ENCODE measurements at regions not wholly inside any gene's neighbourhood (a gene's known extent, or its start where the extent isn't known, plus 50 kb on each side); places are given as distances from the start of the nearest gene placed in this dataset.
"Not testable (repeated sequence)": the region's sequence is repeated elsewhere in the genome, so short reads cannot be mapped to it uniquely, and the experiment has no call there.

DNA sequence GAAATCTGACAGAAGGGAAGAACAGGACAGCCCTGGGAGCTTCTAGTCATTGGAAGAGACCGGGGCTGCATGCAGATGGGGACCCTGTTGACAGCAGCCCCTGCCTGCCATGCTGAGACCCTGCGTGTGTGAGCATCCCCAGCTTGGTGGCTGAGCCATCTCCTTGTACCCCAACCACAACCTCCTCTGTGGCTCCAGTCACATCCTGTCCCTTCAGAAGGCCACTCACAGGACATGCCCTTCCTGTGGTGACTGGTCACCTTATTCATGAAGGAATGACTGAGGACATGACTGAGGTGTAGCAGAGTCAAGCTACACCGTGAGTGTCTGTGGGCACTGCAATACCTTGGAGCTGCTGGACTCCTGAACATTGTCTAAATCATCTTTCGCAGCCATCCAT, 141.8 kb upstream of the ERRFI1 start:
- no peak for DNase-seq

DNA sequence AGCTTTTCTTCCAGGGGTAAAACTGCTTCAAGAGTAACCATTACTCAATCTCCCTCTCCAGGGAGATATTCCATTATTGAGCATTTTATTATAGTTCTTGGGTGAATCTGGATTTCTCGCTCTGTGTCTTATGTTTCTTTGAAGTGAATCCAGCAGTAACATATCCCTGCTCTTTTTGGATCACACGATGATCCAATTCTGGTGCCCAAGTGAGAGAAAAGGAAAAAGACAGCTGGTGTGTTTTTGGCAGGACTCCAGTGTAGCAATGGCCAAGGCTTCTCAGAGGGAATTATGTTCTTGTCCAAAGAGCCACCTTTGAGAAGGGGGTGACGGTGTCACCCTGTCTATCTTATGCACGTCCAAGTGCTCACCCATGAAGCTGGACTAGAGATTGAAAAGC, 140.3 kb upstream of the ERRFI1 start:
- DNase-seq, result no peak

DNA sequence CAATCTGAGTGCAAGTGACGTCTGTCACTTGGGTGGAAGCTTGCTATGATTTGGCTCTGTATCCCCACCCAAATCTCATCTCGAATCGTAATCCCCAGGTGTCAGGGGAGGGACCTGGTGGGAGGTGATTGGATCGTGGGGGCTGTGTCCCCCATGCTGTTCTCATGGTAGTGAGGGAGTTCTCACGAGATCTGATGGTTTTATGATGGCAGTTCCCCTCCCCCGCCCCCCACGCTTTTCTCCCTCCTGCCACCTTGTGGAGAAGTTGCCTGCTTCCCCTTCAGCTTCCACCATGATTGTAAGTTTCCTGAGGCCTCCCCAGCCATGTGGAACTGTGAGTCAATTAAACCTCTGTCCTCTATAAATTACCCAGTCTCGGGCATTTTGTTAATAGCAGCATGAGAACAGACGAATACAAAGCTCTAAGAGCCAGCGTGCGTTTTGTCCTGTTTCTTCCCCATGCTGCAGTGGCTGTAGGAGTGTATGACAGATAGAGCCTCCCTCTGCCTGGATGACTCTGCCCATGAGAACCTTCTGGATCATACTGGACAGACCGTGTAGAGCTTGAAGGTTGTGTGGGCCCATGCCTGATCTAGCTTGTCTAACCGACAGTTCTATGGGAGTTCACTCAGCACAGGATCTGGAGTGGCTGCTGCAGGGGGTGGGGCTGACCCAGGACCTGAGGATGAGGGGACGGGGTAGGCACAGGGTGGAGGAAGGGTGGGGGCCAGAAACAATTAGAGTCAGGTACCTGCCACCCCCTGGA, 139.7 kb upstream of the ERRFI1 start:
- DNase-seq, result no peak

DNA sequence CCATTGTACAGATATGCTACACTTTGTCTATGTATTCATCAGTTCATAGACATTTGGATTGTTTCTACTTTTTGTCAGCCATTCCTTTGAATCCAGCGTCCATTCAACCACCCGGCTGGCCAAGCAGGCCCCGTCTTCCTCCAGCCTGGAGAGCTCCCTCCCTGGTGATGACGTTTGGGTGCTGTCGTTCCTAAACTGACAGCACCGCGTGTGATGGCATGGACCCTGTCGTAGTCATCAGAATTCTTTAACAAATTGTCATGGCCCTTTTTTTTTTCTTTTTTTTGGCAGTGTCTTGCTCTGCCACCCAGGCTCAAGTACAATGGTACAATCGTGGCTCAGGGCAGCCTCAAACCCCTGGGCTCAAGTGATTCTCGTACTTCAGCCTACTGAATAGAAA, 138.6 kb upstream of the ERRFI1 start:
- DNase-seq, result no peak

DNA sequence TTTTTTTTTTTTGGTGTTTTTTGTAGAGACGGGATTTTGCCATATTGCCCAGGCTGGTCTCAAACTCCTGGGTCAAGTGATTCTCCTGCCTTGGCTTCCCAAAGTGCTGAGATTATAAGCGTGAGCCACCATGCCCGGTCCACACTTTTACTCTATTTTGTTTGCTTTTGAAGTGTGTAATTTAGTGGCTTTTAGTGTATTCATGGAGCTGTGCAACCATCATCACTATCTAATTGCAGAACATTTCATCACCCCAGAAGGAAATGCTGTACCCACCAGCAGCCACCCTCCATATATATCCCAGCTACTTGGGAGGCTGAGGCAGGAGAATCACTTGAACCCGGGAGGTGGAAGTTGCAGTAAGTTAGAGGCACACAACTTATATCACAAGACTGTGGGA, 136.9 kb upstream of the ERRFI1 start:
- DNase-seq, result no peak

DNA sequence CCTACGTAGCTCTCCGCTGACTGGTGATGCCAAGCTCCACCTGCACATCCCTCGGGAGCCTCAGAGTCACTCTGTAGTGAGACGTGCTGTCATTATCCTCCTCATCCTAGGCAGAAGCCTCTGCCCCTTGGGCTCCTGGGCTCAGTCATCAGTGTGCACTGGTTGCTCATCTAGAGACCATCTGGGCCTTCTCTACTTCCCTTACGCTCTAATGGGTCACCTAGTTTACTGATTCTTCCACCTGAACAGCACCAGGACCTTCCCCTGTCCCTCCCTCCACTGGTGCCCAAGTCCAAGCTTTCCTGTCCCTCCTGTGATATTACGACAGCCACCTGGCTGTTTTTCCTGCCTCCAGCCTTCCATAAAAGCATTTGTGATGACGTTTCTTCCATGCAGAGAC, 136.1 kb upstream of the ERRFI1 start:
- no peak for DNase-seq

DNA sequence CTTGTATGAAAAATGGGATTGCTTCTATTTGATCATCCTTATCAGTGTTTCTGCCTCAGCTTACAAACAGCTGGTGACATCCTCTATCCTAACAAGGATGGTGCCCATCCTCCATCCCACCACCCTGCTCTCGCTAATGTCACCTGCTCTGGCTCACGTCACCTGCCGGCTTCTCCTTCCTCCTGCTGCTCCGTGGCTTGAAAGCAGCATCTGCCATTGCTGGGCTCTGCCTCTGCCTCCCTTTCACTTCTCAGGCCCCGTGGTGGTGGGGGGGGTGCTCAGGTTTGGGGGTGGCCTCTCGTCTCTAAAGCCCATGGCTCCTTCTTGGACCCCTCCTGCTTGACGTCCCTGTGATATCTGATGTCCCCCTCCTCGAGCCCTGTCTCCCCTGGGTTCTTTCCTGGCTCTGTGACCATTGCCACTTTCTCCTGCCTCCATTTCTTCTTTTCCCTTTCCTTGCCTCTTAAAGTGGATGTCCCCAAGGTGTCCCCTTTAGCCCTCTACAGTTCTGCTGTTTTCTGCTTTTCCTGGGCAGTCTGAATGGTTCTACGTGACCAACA, 135.5 kb upstream of the ERRFI1 start:
- peak; percentile 84 to 94 for DNase-seq

DNA sequence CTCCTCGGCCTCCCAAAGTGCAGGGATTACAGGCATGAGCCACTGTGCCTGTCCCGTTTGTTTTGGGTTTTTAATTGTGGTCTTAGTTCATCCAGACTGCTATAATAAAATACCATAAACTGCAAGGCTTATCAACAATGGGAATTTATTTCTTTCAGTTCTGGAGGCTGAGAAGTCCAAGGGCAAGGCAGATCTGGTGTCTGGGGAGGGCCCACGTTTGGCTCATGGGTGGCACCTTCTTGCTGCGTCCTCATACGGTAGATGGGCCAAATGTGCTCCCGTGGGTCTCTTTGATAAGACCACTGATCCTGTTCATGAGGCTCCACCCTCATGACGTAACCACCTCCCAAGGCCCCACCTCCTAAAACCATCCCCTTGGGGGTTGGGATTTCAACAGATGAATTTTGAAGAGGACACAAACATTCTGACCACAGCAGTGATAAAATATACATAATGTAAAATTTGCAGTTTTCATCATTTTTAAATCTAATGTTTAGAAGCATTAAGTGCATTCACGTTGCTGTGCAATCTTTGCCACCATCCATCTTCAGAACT, 133.4 kb upstream of the ERRFI1 start:
- no peak for DNase-seq

DNA sequence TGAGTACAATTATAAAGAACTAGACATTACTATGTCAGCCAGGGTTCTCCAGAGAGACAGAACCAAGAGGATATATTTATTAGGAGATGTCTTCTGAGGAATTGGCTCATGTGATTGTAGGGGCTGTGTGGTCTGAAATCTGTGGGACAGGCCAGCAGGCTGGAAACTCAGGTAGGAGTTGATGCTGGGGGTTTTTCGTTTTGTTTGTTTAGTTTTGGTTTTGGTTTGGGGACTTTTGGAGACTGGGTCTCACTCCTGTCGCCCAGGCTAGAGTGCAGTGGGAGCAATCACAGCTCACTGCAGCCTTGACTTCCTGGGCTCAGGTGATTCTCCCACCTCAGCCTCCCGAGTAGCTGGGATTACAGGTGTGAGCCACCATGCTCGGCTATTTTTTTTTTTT, 132.9 kb upstream of the ERRFI1 start:
- DNase-seq, result no peak

DNA sequence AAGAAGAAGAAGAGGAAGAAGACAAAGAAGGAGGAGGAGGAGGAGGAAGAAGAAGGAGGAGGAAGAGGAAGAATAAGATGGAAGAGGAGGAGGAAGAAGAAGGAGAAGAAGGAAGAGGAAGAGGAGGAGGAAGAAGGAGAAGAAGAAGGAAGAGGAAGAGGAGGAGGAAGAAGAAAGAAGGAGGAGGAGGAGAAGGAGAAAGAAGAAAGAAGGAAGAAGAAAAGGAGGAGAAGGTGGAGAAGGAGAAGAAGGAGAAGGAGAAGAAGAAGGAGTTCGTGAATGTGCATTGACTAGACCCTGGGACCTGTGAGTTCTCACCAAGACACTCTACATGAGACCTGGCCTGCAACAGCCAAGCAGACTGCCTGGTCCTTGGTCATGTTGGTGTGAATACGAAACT, 131.7 kb upstream of the ERRFI1 start:
- DNase-seq, result no peak

DNA sequence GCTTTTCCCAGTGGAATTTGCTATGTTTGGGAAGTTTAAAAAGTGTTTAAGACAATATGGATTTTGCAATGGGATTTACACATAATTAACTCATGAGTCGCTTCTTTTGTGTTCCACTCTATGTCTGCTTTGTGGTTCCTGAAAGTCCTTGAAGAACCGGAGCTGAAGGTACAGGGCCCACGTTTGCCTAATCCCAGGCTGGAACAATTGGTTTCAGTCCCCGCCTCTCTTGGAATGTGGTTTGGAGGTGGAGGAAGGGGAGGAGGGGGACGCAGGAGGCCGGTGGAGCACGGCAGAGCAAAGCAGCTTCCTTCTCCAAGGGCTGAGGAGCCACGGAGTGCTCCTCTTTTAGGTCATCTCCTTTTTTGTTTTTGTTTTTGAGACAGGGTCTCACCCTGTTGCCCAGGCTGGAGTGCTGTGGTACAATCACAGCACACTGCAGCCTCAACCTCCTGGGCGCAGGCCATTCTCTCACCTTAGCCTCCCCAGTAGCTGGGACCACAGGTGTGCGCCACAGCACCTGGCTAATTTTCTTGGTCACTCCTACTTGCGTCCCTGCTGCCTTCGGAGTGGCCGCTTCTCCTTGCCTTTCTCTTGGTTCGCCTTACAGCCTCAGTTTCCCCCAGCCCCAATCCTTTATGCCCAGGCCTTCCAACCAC, 129.5 kb upstream of the ERRFI1 start:
- no peak for DNase-seq

DNA sequence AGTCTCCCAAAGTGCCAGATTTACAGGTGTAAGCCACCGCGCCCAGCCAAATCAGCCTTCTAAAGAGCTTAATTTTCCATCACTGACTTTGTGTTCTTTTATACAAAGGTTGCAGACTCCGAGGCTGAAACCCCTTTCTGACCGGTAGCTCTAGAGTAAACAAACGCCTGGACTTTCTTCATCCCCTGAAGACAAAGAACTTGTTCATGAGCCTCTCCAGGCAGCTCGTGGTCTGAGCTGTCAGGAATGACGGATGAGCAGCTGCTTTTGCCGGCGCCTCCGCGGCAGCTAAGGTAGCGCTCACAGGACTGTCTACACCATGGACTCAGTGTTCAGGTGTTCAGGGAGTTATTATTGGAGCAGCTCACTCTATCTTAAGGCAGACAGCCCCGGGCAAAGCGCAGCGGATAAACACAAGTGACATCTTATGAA, 128.5 kb upstream of the ERRFI1 start:
- DNase-seq, result no peak

DNA sequence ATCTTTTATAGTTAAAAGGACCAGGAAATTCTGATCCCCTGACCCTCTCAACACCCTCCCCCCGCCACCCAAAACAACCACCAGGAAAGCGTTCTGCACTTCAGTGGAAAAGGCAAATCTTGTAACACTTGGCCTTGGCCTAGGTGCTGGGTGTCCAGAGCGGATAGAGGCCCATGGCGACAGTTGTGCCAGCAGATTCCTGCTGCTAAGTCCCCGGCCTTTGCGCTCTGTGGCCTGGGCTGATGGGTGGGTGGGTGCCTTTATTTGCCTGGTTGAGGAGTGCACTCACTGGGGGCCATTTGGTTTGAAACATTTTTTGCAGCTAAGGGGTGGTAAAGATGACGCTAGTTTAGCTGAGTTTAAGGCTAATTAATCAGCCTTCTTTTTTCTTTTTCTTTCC, 127.9 kb upstream of the ERRFI1 start:
- no peak for DNase-seq

DNA sequence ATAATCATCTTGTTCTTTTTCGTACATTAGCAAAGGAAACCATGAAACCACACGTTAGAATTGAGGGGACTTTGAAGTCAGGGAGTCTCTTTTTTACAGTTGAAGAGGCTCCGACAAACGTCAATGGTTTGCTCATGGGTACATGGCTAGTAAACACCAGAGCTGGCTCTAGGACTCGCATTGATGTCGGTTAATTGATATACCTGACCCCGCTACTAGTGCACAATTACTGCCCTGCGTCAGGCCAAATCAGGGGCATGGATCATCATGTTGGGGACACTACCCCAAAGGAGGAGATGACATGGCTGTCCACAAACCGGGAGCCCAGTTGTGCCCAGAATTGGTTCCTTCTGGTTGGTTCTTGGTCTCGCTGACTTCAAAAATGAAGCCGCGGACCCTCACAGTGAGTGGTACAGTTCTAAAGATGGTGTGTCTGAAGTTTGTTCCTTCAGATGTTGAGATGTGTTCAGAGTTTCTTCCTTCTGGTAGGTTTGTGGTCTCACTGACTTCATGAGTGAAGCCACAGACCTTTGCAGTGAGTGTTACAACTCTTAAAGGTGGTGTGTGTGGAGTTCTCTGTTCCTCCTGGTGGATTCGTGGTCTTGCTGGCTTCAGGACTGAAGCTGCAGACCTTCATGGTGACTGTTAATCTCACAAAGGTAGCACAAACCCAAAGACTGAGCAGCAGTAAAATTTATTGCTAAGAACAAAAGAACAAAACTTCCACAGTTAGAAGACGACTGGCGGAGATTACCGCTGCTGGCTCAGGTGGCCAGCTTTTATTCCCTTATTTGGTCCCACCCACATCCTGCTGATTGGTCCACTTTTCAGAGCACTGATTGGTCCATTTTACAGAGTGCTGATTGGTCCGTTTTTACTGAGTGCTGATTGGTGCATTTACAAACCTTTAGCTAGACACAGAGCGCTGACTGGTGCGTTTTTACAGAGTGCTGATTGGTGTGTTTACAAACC, 126.9 kb upstream of the ERRFI1 start:
- DNase-seq, result no peak

DNA sequence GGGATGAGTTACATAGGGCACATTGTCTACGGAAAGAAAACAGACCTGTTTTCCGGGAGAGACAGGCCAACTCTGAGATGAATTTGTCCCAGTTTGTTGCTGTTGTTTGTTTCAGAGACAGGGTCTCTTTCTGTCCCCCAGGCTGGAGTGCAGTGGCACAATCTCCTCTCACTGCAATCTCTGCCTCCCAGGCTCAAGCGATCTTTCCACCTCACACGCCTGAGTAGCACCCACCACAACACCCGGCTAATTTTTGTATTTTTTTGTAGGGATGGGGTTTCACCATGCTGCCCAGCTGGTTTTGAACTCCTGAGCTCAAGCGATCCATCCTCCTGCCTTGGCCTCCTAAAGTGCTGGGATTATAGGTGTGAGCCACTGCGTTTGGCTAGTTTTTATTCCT, 125.5 kb upstream of the ERRFI1 start:
- DNase-seq, result no peak

DNA sequence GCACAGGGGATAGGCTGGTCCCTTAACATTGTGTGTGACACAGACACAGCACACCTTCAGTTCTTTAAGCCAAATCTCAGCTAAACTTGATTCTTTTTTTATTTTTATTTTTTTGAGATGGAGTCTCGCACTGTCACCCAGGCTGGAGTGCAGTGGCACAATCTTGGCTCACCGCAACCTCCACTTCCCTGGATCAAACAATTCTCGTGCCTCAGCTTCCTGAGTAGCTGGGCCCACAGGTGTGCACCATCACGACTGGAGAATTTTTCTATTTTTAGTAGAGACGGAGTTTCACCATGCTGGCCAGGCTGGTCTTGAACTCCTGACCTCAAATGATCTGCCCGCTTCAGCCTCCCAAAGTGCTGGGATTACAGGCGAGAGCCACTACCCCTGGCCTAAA, 123.6 kb upstream of the ERRFI1 start:
- DNase-seq, result not testable (repeated sequence)

DNA sequence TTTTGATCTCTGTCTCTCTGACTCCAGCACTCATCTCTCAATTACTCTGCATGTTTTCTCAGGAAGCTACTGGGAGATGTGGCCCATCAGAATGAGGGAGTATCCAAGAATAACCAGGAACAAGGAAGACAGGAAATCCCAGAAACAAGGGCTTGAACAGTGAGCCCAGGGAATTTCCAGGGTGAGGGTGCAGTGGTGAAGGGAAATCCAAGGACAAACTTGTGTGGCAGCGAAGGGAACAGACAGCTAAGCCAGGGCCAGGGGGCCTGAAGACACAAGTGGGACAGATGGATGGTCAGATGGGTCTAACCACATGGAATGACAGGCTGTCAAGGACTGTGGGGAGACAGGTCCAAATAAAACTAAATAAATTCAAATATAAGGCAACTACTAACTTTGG, 121.8 kb upstream of the ERRFI1 start:
- no peak for DNase-seq

DNA sequence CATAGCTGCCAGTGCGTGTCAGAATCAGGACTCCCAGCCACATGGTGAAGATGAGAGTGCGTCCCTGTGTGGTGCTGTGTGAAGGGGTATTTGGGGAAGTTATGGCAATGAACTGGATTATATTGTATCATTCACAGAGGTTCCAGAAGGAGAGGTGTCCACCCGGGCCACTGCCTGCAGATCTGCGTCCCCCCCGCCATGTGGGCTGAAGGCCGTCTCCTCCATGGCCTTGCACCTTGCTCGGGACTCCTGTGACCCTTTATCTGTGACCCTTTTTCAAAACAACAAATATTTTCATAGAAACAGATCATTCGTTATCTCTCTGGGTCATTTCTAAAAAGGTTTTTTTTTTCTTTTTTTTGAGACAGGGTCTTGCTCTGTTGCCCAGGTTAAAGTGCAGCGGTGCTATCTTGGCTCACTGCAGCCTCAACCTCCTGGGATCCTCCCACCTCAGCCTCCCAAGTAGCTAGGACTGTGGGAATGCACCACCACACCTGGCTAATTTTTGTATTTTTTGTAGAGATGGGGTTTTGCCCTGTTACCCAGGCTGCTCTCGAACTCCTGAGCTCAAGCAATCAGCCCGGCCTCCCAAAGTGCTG, 120.2 kb upstream of the ERRFI1 start:
- DNase-seq, result no peak

DNA sequence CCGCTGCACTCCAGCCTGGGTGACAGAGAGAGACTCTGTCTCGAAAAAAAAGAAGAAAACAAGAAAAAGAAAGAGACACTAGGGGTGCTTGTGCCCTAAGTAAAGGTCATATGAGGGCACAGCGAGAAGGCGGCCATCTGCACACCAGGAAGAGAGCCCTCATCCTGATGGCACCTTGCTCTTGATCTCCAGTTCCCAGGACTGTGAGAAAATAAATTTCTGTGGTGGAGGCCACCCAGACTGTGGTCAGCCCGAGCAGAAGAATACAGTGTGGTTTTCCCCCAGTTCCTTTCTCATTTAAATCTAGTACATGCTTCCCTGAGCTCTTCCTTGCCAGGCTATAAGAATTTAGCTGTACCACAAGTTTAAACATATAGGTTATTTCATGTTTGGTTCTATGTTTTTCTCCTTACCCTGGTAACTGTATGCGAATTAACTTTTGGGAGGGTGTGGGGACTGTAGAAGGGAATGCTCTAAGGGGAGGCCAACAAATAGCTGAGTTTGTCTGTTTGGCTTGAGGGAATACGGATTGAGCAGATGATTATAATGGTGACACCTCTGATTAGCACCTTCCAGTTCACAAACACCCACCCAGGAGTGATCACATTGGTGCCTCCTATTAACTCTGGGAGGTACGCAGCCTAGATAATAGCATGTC, 119.6 kb upstream of the ERRFI1 start:
- DNase-seq, result no peak

DNA sequence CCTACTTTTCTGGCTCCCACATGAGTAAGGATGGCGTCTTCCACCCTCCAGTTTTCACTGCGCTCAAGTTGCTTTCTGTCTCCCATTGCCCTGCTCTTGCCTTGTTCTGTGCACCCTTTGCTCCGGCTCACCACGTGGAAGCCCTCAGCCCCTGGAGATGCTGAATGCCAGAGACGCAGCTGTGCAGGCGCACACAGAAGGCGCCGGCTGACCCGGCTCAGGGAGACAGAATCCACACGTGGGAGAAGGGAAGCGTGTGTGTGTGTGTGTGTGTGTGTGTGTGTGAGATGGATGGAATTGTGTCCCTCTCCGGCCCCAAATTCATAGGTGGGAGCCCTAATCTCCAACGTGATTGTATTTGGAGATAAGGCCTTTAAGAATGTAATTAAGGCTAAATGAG, 118.2 kb upstream of the ERRFI1 start:
- DNase-seq, result no peak

DNA sequence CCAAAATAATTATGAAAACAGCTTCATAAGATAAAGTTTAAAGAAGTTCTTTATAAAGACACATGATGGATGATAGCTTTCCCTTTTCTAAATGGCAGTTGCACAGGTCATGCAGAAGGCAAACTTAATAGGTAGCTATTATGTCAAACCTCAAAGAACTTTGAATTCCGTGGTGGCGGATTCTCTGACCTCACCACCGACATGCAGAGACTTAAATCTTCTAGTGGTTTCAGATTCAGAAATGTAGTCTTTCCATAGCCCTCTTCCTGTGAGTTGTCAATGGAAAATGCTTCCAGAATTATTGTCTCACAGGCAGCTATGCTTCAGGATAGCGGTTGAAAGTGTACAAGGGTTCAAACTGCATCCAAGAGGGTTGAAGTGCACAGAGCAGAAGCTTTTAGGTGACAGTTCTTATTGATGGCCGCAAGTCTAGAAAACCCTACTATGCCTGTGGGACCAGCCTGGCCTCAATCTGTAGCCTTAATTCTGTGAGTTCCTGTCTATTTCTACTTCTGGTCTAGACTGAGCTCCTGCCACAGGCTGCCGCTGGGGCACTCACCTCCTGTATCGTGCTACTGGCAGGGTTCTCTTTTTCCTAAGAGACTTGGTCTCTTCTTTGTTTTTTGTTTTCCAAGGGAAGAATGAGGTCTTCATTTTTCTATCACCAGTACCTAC, 117.0 kb upstream of the ERRFI1 start:
- DNase-seq, result no peak

Measured in Kasumi-1 (cell line).